OCI-LY7 (cell line): ENCODE measurements at regions not wholly inside any gene's neighbourhood (a gene's known extent, or its start where the extent isn't known, plus 50 kb on each side); places are given as distances from the start of the nearest gene placed in this dataset.

ENCODE experiments used
- EZH2phosphoT487 ChIP-seq: fragments of 200-600 bp; sonication (generic); IDR thresholded peaks from 2 replicates; pipeline ENCODE4 v1.6.1; 2018; ENCODE audit warnings: low read depth, borderline replicate concordance, mild to moderate bottlenecking, mixed run types, antibody characterized with exemption, low read length, moderate library complexity, mixed read lengths
- TF ChIP-seq, protein P1 (sequence below): fragments of 200-600 bp; sonication (generic); conservative IDR thresholded peaks from 2 replicates; pipeline ENCODE4 v1.5.1; 2014; ENCODE audit warnings: mild to moderate bottlenecking, antibody characterized with exemption, low read length, moderate library complexity, mixed read lengths

DNA sequence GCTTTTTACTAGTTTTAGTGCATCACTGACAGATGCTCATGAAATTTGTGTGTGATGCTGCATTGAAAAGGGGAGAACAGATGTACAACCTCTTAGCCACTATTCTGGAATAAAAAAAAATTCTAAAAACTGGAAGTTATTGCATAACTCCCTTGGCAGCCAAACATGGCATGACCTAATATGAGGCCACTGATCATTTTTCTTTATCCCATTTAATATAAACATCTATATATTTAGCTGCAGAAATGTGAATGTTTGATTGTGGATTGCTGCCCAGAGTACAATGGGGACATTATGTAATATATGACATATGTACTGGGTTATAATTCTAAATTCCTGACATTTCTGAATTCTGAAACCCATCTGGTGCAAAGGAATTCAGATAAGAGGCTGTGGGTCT lies 86.5 kb downstream of the CDCA7 start:
- no peak for TF ChIP-seq EZH2phosphoT487
- TF ChIP-seq, protein P1, sequence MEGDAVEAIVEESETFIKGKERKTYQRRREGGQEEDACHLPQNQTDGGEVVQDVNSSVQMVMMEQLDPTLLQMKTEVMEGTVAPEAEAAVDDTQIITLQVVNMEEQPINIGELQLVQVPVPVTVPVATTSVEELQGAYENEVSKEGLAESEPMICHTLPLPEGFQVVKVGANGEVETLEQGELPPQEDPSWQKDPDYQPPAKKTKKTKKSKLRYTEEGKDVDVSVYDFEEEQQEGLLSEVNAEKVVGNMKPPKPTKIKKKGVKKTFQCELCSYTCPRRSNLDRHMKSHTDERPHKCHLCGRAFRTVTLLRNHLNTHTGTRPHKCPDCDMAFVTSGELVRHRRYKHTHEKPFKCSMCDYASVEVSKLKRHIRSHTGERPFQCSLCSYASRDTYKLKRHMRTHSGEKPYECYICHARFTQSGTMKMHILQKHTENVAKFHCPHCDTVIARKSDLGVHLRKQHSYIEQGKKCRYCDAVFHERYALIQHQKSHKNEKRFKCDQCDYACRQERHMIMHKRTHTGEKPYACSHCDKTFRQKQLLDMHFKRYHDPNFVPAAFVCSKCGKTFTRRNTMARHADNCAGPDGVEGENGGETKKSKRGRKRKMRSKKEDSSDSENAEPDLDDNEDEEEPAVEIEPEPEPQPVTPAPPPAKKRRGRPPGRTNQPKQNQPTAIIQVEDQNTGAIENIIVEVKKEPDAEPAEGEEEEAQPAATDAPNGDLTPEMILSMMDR: no peak
